GM19238 (cell line): ENCODE measurements at regions not wholly inside any gene's neighbourhood (a gene's known extent, or its start where the extent isn't known, plus 50 kb on each side); places are given as distances from the start of the nearest gene placed in this dataset.

Experiments
- DNase-seq: peaks from one replicate; pipeline ENCODE4 v3.0.0; 2011; ENCODE audit warnings: low spot score; ENCODE audit not compliant: insufficient read length

GRCh38 chrX:38988301-38988700 is 187.0 kb downstream of the MID1IP1 start:
- no peak for DNase-seq

GRCh38 chrX:38989076-38989475 is 187.8 kb downstream of the MID1IP1 start:
- no peak for DNase-seq

GRCh38 chrX:38991656-38992440 is 190.6 kb downstream of the MID1IP1 start:
- no peak for DNase-seq

- no peak for DNase-seq
These were observed 191.3 kb downstream of the MID1IP1 start for GRCh38 chrX:38992441-38993096.

- DNase-seq, result no peak
These were observed 192.2 kb downstream of the MID1IP1 start for GRCh38 chrX:38993500-38993899.

GRCh38 chrX:38999099-38999498 is 197.8 kb downstream of the MID1IP1 start:
- DNase-seq, result no peak

GRCh38 chrX:38999967-39000745 is 198.9 kb downstream of the MID1IP1 start:
- DNase-seq, result no peak

GRCh38 chrX:39000802-39001201 is 199.5 kb downstream of the MID1IP1 start:
- DNase-seq, result no peak

- no peak for DNase-seq
These were observed 201.2 kb downstream of the MID1IP1 start for GRCh38 chrX:39002466-39002865.

GRCh38 chrX:39008549-39008948 is 207.3 kb downstream of the MID1IP1 start:
- DNase-seq, result no peak

GRCh38 chrX:39011454-39012221 is 210.4 kb downstream of the MID1IP1 start:
- no peak for DNase-seq

GRCh38 chrX:39012621-39013111 is 211.4 kb downstream of the MID1IP1 start:
- no peak for DNase-seq

- DNase-seq, result no peak
These were observed 215.3 kb downstream of the MID1IP1 start for GRCh38 chrX:39016556-39016955.

- DNase-seq, result no peak
These were observed 215.8 kb downstream of the MID1IP1 start for GRCh38 chrX:39017077-39017476.

GRCh38 chrX:39017716-39018115 is 216.5 kb downstream of the MID1IP1 start:
- no peak for DNase-seq

- DNase-seq, result no peak
These were observed 217.3 kb downstream of the MID1IP1 start for GRCh38 chrX:39018541-39018940.

- DNase-seq, result no peak
These were observed 217.8 kb downstream of the MID1IP1 start for GRCh38 chrX:39019056-39019455.

- DNase-seq, result no peak
These were observed 218.9 kb downstream of the MID1IP1 start for GRCh38 chrX:39020051-39020669.

- DNase-seq, result no peak
These were observed 220.8 kb downstream of the MID1IP1 start for GRCh38 chrX:39022106-39022505.

- no peak for DNase-seq
These were observed 228.0 kb downstream of the MID1IP1 start for GRCh38 chrX:39029221-39029620.

- DNase-seq, result no peak
These were observed 229.4 kb downstream of the MID1IP1 start for GRCh38 chrX:39030636-39031035.
